H1 (cell line): ENCODE measurements at regions not wholly inside any gene's neighbourhood (a gene's known extent, or its start where the extent isn't known, plus 50 kb on each side); places are given as distances from the start of the nearest gene placed in this dataset.

ENCODE experiments used
- CTCF ChIA-PET: fragments of 300-600 bp; sonication (Branson Sonifier 250); formaldehyde crosslinking; loops from one replicate; lab custom pipeline; 2021; ENCODE audit not compliant: partially characterized antibody; lab: Charles Lee
- POLR2A ChIA-PET: fragments of 300-600 bp; sonication (Branson Sonifier 250); formaldehyde crosslinking; loops from one replicate; lab custom pipeline; 2021; ENCODE audit warnings: inconsistent platforms; ENCODE audit not compliant: partially characterized antibody; lab: Charles Lee
- DNase-seq, 2 experiments: peaks; one replicate each; pipeline versions ENCODE4 v3.0.0 to v3.0.0-alpha.2; 2010 to 2022; ENCODE audit warnings: low spot score in 2 of 2, low read depth in 1 of 2, mixed read lengths in 1 of 2
- FAIRE-seq: peaks from 2 replicates; lab custom pipeline; 2011; peaks lifted over from hg19 to GRCh38; lab: Jason Lieb, UNC
- H2AFZ ChIP-seq: 2 replicates; pipeline ENCODE4 v1.8.1; 2012; ENCODE audit warnings: low read length, inconsistent platforms
- H2AK5ac ChIP-seq: 2 replicates; pipeline ENCODE4 v1.6.1; 2013; ENCODE audit warnings: low read depth, low read length
- H2BK120ac ChIP-seq: replicated peaks from 2 replicates; pipeline ENCODE3; 2013; ENCODE audit warnings: low read depth, low read length, inconsistent platforms
- H2BK12ac ChIP-seq: 2 replicates; pipeline ENCODE4 v1.6.1; 2013; ENCODE audit warnings: low read depth, low read length
- H2BK15ac ChIP-seq: 2 replicates; pipeline ENCODE4 v1.6.1; 2013; ENCODE audit warnings: low read length
- H2BK20ac ChIP-seq: 2 replicates; pipeline ENCODE4 v1.6.1; 2013; ENCODE audit warnings: low read length
- H2BK5ac ChIP-seq: 2 replicates; pipeline ENCODE4 v1.6.1; 2013; ENCODE audit warnings: low read depth, low read length
- H3K14ac ChIP-seq: 2 replicates; pipeline ENCODE4 v1.6.1; 2013; ENCODE audit warnings: inconsistent platforms; ENCODE audit not compliant: insufficient read length
- H3K18ac ChIP-seq: 2 replicates; pipeline ENCODE4 v1.6.1; 2013; ENCODE audit warnings: low read length; ENCODE audit errors: extremely low read depth
- H3K23ac ChIP-seq: 2 replicates; pipeline ENCODE4 v1.6.1; 2013; ENCODE audit warnings: inconsistent platforms; ENCODE audit not compliant: insufficient read length
- H3K23me2 ChIP-seq: 2 replicates; pipeline ENCODE4 v1.6.1; 2013; ENCODE audit warnings: low read depth, low read length
- H3K27ac ChIP-seq: 2 replicates; pipeline ENCODE4 v1.6.1; 2011; ENCODE audit warnings: low read depth, low read length, inconsistent platforms
- H3K27me3 ChIP-seq, 4 experiments: replicated peaks in 1 of 4; 1 replicate in 1 of 4; 2 replicates in 3 of 4; pipeline versions ENCODE4 v1.6.1 to v1.8.1; 2011 to 2013; ENCODE audit warnings: low read length in 3 of 4, mild to moderate bottlenecking in 3 of 4, inconsistent platforms in 2 of 4, mixed read lengths in 2 of 4, moderate library complexity in 1 of 4; ENCODE audit not compliant: control insufficient read depth in 3 of 4, insufficient read depth in 3 of 4; ENCODE audit errors: extremely low read depth in 1 of 4
- H3K36me3 ChIP-seq, 4 experiments: 2 replicates each; pipeline versions ENCODE4 v1.6.1 to v1.8.1; 2011 to 2013; ENCODE audit warnings: mild to moderate bottlenecking in 4 of 4, low read length in 3 of 4, moderate library complexity in 2 of 4, control low read depth in 1 of 4, inconsistent platforms in 1 of 4; ENCODE audit not compliant: insufficient read depth in 4 of 4, control insufficient read depth in 2 of 4
- H3K4ac ChIP-seq: replicated peaks from 2 replicates; pipeline ENCODE3; 2013; ENCODE audit warnings: low read length, low read depth, mixed read lengths, inconsistent platforms; ENCODE audit not compliant: insufficient read length
- H3K4me1 ChIP-seq, 4 experiments: replicated peaks in 1 of 4; 1 replicate in 1 of 4; 2 replicates in 3 of 4; pipeline versions ENCODE4 v1.6.1 to v1.8.1; 2011 to 2013; ENCODE audit warnings: low read length in 3 of 4, inconsistent platforms in 2 of 4, mixed read lengths in 1 of 4; ENCODE audit not compliant: insufficient read depth in 4 of 4, control insufficient read depth in 3 of 4
- H3K4me2 ChIP-seq, 2 experiments: 2 replicates each; pipeline versions ENCODE4 v1.6.1 to v1.8.1; 2011 to 2013; ENCODE audit warnings: low read depth in 2 of 2, low read length in 2 of 2, control low read depth in 1 of 2, inconsistent platforms in 1 of 2, mild to moderate bottlenecking in 1 of 2; ENCODE audit not compliant: insufficient read depth in 1 of 2
- H3K4me3 ChIP-seq, 4 experiments: fragments of 200-600, 300-600 bp in 1 of 4; sonication (generic), shearing (Covaris generic), sonication (Bioruptor Twin) in 1 of 4; 2 replicates each; pipeline versions ENCODE4 v1.5.1 to v1.8.1; 2011 to 2016; ENCODE audit warnings: low read length in 4 of 4, low read depth in 3 of 4, control low read depth in 2 of 4, inconsistent platforms in 2 of 4, mild to moderate bottlenecking in 2 of 4, mixed read lengths in 1 of 4, moderate library complexity in 1 of 4; ENCODE audit not compliant: insufficient read depth in 2 of 4; ENCODE audit errors: extremely low read depth in 1 of 4
- H3K56ac ChIP-seq: replicated peaks from 2 replicates; pipeline ENCODE3; 2013; ENCODE audit warnings: low read depth, mild to moderate bottlenecking, mixed read lengths, low read length, inconsistent platforms; ENCODE audit not compliant: insufficient read length
- H3K79me1 ChIP-seq: 2 replicates; pipeline ENCODE4 v1.6.1; 2013; ENCODE audit warnings: low read depth, low read length, control low read depth
- H3K79me2 ChIP-seq, 2 experiments: 2 replicates each; pipeline versions ENCODE4 v1.6.1 to v1.8.1; 2012 to 2013; ENCODE audit warnings: low read length in 2 of 2, mild to moderate bottlenecking in 2 of 2, inconsistent platforms in 1 of 2; ENCODE audit not compliant: insufficient read depth in 2 of 2, control insufficient read depth in 1 of 2
- H3K9ac ChIP-seq, 4 experiments: replicated peaks in 1 of 4; 1 replicate in 1 of 4; 2 replicates in 3 of 4; pipeline versions ENCODE4 v1.6.1 to v1.8.1; 2011 to 2013; ENCODE audit warnings: low read depth in 3 of 4, low read length in 3 of 4, control low read depth in 2 of 4, mild to moderate bottlenecking in 2 of 4, moderate library complexity in 2 of 4, inconsistent platforms in 1 of 4; ENCODE audit errors: extremely low read depth in 1 of 4
- H3K9me3 ChIP-seq, 2 experiments: 2 replicates each; pipeline versions ENCODE4 v1.6.1 to v1.8.1; 2012 to 2013; ENCODE audit warnings: mild to moderate bottlenecking in 2 of 2, moderate library complexity in 2 of 2, control low read depth in 1 of 2, inconsistent platforms in 1 of 2, low read depth in 1 of 2, low read length in 1 of 2, mixed read lengths in 1 of 2; ENCODE audit not compliant: insufficient read depth in 2 of 2
- H4K20me1 ChIP-seq, 2 experiments: replicated peaks in 1 of 2; 2 replicates each; pipeline versions ENCODE3 to v1.8.1; 2011 to 2013; ENCODE audit warnings: inconsistent platforms in 2 of 2, low read length in 2 of 2, mild to moderate bottlenecking in 1 of 2; ENCODE audit not compliant: insufficient read depth in 2 of 2, control insufficient read depth in 1 of 2
- H4K5ac ChIP-seq: 2 replicates; pipeline ENCODE4 v1.6.1; 2013; ENCODE audit warnings: low read length, low read depth, mixed read lengths, inconsistent platforms; ENCODE audit not compliant: insufficient read length
- H4K8ac ChIP-seq: 2 replicates; pipeline ENCODE4 v1.8.0; 2013; ENCODE audit warnings: mild to moderate bottlenecking, moderate library complexity, low read length, inconsistent platforms; ENCODE audit not compliant: insufficient read depth; ENCODE audit errors: extremely low read depth
- H4K91ac ChIP-seq: replicated peaks from 2 replicates; pipeline ENCODE3; 2013; ENCODE audit warnings: low read length, mixed read lengths, inconsistent platforms; ENCODE audit not compliant: insufficient read length
- FOSL1 ChIP-seq: IDR thresholded peaks from 2 replicates; pipeline ENCODE4 v1.6.1; 2011; ENCODE audit warnings: mild to moderate bottlenecking, low read depth, low read length, moderate library complexity; ENCODE audit not compliant: insufficient read depth
- WGBS, 2 experiments: shearing (Covaris generic) in 1 of 2; methylation state at CpG; one replicate each; pipeline versions ENCODE4 v1.1.6 to v1.1.7; 2013 to 2015; ENCODE audit warnings: low lambda C conversion rate in 2 of 2, mixed read lengths in 2 of 2, inconsistent platforms in 1 of 2, low coverage in 1 of 2, missing lambda C conversion rate in 1 of 2; ENCODE audit not compliant: insufficient replicate concordance in 2 of 2, insufficient coverage in 1 of 2, insufficient read length in 1 of 2; ENCODE audit errors: extremely low coverage in 1 of 2, missing lambda C conversion rate in 1 of 2; 5-methylcytosine and 5-hydroxymethylcytosine counted together

DNA sequence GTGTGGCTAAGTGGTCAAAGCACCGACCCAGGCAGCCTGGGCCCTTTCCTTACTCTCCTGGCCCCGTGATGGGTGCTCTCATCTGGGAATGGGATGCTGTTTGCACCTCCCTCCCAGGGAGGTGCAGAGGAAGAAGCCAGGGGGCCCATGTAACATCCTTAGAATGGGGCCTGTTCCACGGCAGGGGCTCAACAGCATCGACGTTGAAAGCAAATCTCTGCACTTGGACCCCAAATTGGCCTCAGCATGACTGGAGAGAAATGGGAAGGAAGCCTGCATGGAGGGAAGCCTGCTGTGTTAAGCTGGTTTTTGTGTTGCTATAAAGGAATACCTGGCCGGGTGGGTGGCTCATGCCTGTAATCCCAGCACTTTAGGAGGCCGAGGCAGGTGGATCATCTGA lies 1288.4 kb downstream of the TBC1D22A start:
- CTCF ChIA-PET = no interaction called here
- Histone ChIP-seq H2BK15ac (no peak overlapping the region), H3K9me3 (no peaks in the 10 kb centered on the region), H3K23me2 (peaks cover 7% of the 10 kb centered on the region; the same call in 1 of the 2 replicates), H3K27me3 (no peaks in the 10 kb centered on the region), H2BK120ac (no peak overlapping the region), H2AFZ (no peak overlapping the region), H3K4me3 (no peak overlapping the region), H3K79me2 (no peaks in the 10 kb centered on the region), H3K18ac (no peak overlapping the region), H3K27ac (no peak overlapping the region), H4K8ac (no peak overlapping the region; the same call in 1 of the 2 replicates), H2AK5ac (no peak overlapping the region), H3K4me1 (no peaks in the 10 kb centered on the region), H4K5ac (no peak overlapping the region), H3K9ac (no peak overlapping the region; a peak in 1 of 7 replicates), H3K23ac (no peak overlapping the region), H2BK20ac (no peak overlapping the region), H2BK5ac (no peak overlapping the region), H3K4ac (no peak overlapping the region), H3K56ac (no peak overlapping the region), H4K20me1 (peaks cover 0 to 7% of the 10 kb centered on the region in 2 experiments), H3K4me2 (no peak overlapping the region), H2BK12ac (no peak overlapping the region), H3K14ac (no peak overlapping the region), H4K91ac (no peak overlapping the region), H3K79me1 (no peaks in the 10 kb centered on the region), H3K36me3 (no peaks in the 10 kb centered on the region)
- 93% methylated on average over 7 of the region's 7 CpGs; no CpG with 5 or more reads in 1 of the 2 experiments for WGBS, 2 experiments
- no peak for FAIRE-seq
- POLR2A ChIA-PET = no interaction called here
- DNase-seq = no peak
- TF ChIP-seq FOSL1 = no peak
